Renal pelvis (tissue), 1 donor: ENCODE measurements at regions not wholly inside any gene's neighbourhood (a gene's known extent, or its start where the extent isn't known, plus 50 kb on each side); places are given as distances from the start of the nearest gene placed in this dataset.
"Not testable (repeated sequence)": the region's sequence is repeated elsewhere in the genome, so short reads cannot be mapped to it uniquely, and the experiment has no call there.

Experiments
- DNase-seq: peaks from one replicate; pipeline ENCODE4 v3.0.0-alpha.2; 2013

DNA sequence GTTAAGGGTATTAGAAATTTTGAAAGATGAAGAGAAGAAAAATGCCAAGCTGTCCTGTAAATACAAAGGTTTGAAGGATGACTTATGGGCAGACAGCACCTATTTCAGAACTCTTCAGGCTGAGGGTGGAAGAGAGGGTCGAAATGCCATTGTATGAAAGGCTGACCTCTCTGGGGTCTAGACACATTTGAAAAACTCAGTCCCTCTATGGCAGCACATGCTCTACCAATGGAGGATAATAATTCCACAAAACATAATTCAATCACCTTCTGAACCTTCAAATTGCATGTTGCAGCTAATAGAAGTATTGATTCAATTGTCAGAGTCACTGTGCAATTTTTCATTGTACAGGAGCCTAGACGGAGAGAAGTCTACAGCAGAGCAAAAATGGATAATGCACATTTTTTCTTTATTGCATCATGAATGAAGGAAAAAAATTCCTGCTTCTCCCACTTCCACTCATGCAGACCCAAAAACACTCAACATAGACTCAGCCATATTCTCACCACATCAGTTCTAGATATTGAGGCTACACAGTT lies 569.1 kb downstream of the TBL1XR1 start:
- DNase-seq: no peak

- DNase-seq: no peak
Observed at GRCh38 chr3:176623468-176624150, 573.7 kb downstream of the TBL1XR1 start.

DNA sequence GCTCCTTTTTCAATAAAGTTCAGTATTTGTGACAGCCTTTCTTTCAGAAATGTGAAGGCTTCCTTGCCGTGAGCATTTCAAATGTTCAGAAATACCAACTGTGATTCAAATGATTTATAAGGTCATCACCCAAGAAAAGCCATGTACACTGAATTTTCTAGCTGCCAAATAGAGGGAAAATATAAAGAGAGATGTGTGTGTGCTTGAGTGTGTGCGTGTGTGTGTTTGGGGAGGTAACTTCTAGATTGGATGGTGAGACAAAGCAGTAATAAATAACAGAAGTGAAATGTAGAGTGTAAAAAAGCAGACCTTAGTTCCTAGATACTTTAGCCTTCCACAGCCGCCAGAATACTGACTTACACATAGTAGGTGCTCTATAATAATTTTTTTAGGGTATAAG lies 577.4 kb downstream of the TBL1XR1 start:
- no peak for DNase-seq

- DNase-seq: no peak
Observed at GRCh38 chr3:176615826-176616225, 581.5 kb downstream of the TBL1XR1 start.

DNA sequence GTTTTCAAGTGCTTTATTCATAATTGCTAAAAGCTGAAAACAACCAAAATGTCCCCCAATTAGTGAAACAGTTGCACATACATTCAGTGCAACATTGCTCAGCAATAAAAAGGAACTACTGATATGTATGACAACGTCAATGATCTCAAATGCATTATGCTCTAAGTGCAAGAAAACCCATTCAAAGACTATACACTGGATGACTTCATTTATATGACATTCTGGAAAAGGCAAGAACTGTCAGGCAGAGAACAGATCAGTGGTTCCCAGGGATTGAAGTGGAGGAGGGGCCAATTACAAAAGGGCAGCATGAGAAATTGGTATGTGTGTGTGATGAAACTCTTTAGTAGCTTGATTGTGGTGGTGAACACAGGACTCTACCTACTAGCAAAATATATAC lies 585.6 kb downstream of the TBL1XR1 start:
- DNase-seq: no peak

GRCh38 chr3:176609361-176609760 lies 587.9 kb downstream of the TBL1XR1 start:
- DNase-seq: no peak

DNA sequence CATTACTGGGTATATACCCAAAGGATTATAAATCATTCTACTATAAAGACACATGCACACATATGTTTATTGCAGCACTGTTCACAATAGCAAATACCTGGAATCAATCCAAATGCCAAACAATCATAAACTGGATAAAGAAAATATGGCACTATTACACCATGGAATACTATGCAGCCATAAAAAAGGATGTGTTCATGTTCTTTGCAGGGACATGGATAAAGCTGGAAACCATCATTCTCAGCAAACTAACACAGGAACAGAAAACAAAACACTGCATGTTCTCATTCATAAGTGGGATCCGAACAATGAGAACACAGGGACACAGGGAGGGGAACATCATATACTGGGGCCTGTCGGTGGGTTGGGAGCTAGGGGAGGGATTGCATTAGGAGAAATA lies 591.7 kb downstream of the TBL1XR1 start:
- DNase-seq: not testable (repeated sequence)

- no peak for DNase-seq
Observed at GRCh38 chr3:176595307-176595706, 602.0 kb downstream of the TBL1XR1 start.

DNA sequence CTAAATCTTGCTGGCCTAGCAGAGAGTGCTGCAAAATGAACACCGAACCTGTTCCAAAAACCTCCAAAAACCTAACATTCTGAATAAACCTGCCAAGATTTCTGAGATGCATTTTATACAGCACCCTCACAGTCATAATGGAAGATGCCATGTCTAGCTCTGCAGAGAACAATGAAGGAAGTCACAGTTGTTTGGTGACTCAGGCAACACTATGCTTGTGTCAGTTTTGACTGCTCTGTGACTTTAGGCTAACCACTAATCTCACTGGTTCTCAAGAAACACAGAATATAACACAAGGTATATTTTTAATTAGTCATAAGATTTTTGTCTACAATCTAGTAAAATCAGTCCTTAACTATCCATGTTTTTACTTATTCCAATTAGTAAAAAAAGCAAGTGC lies 606.6 kb downstream of the TBL1XR1 start:
- DNase-seq: no peak

- no peak for DNase-seq
Observed at GRCh38 chr3:176587089-176587488, 610.2 kb downstream of the TBL1XR1 start.

GRCh38 chr3:176584413-176585176 lies 612.7 kb downstream of the TBL1XR1 start:
- no peak for DNase-seq

GRCh38 chr3:176583956-176584355 lies 613.3 kb downstream of the TBL1XR1 start:
- no peak for DNase-seq

DNA sequence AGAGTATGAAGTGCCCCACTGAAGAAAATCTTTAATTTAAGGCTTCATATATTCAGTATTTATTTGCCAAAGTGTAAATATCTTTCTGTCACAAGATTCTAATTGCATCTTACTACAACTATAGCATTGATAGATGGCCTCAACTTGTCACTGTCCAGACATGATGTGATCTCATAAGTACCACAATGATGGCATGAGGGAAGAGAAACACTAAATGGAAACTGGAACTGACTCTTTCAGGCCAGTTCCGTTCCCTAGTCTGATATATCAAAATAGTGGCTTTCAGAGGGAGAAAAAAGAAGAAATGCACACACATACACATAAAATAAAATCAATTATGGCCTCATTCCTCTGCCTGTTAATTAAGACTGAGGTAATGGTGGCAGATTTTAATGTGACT lies 615.7 kb downstream of the TBL1XR1 start:
- DNase-seq: no peak

- DNase-seq: no peak
Observed at GRCh38 chr3:176579711-176580185, 617.5 kb downstream of the TBL1XR1 start.

- DNase-seq: no peak
Observed at GRCh38 chr3:176578316-176578715, 619.0 kb downstream of the TBL1XR1 start.

GRCh38 chr3:176577447-176577846 lies 619.8 kb downstream of the TBL1XR1 start:
- no peak for DNase-seq

- DNase-seq: no peak
Observed at GRCh38 chr3:176574786-176575185, 622.5 kb downstream of the TBL1XR1 start.

DNA sequence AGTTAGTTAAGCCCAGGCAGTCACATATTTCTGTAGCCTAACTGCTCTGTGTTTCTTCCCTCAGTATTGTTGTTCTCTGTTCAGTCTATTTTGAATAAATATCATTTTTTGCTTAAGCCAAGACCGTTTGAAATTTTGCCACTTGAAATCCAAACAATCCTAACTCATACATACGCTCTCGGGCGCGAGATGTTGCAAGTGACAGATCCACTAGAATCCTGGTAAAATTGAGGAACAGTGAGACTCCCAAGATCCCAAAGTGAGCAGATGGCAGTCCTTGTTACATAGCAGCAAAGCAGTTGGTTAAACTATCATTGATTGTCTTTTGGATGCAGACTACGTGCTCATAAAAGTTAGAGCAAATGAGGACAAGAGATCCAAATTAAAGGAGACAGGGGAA lies 625.4 kb downstream of the TBL1XR1 start:
- DNase-seq: no peak

- DNase-seq: no peak
Observed at GRCh38 chr3:176570992-176571391, 626.3 kb downstream of the TBL1XR1 start.

- no peak for DNase-seq
Observed at GRCh38 chr3:176568189-176568588, 629.1 kb downstream of the TBL1XR1 start.

DNA sequence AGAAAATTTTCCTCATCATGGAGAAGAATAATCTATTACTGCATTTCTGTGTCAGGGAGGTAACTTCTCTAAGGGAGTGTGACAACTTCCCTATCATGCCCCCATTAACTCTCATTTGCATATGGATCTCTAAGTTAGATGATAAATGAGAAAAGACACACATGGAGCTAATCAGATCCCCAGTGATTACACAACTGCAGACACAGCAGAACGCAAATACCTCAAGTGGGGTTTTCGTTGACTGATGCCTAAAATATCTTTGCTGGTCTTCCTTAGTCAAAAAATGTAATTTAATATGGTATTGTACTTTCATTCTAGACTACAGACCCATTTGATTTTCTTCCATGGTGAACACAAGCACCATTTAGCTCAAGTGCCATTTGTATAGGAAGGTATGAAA lies 630.5 kb downstream of the TBL1XR1 start:
- no peak for DNase-seq

- no peak for DNase-seq
Observed at GRCh38 chr3:176562331-176562730, 635.0 kb downstream of the TBL1XR1 start.

- no peak for DNase-seq
Observed at GRCh38 chr3:176561826-176562225, 635.5 kb downstream of the TBL1XR1 start.
